DOHH2 (cell line): ENCODE measurements at regions not wholly inside any gene's neighbourhood (a gene's known extent, or its start where the extent isn't known, plus 50 kb on each side); places are given as distances from the start of the nearest gene placed in this dataset.

ENCODE experiments used
- H3F3A ChIP-seq: fragments of 200-600 bp; sonication (generic), shearing (Covaris generic); 2 replicates; pipeline ENCODE4 v1.6.0; 2016; ENCODE audit warnings: antibody characterized with exemption, mild to moderate bottlenecking; ENCODE audit not compliant: control insufficient read depth, insufficient read depth
- H3K27ac ChIP-seq: fragments of 200-600 bp; sonication (generic); 2 replicates; pipeline ENCODE4 v1.5.1; 2014; ENCODE audit warnings: low read depth, mild to moderate bottlenecking, low read length, moderate library complexity
- H3K27me3 ChIP-seq: fragments of 200-600 bp; sonication (generic); 2 replicates; pipeline ENCODE4 v1.6.1; 2014; ENCODE audit warnings: mild to moderate bottlenecking, low read length, mixed read lengths; ENCODE audit not compliant: control insufficient read depth
- H3K36me3 ChIP-seq: fragments of 200-600 bp; sonication (generic); 2 replicates; pipeline ENCODE4 v1.6.1; 2014; ENCODE audit warnings: mild to moderate bottlenecking, low read length, moderate library complexity, mixed read lengths; ENCODE audit not compliant: control insufficient read depth
- H3K4me1 ChIP-seq: fragments of 200-600 bp; sonication (generic); 2 replicates; pipeline ENCODE4 v1.6.1; 2014; ENCODE audit warnings: mild to moderate bottlenecking, low read length, mixed read lengths; ENCODE audit not compliant: control insufficient read depth
- H3K4me2 ChIP-seq: fragments of 200-600 bp; sonication (generic); 2 replicates; pipeline ENCODE4 v1.6.0; 2014; ENCODE audit warnings: mild to moderate bottlenecking, low read length, moderate library complexity
- H3K4me3 ChIP-seq: fragments of 200-600 bp; sonication (generic); 2 replicates; pipeline ENCODE4 v1.5.1; 2014; ENCODE audit warnings: mild to moderate bottlenecking, low read length, mixed read lengths
- H3K79me2 ChIP-seq: fragments of 200-600 bp; sonication (generic); 2 replicates; pipeline ENCODE4 v1.6.1; 2014; ENCODE audit warnings: mild to moderate bottlenecking, low read length, mixed read lengths; ENCODE audit not compliant: control insufficient read depth
- H3K9me2 ChIP-seq: fragments of 200-600 bp; sonication (generic); replicated peaks from 2 replicates; pipeline ENCODE4 v1.6.1; 2014; ENCODE audit warnings: mild to moderate bottlenecking, low read length, mixed read lengths; ENCODE audit not compliant: control insufficient read depth
- H3K9me3 ChIP-seq: fragments of 200-600 bp; sonication (generic); 2 replicates; pipeline ENCODE4 v1.6.1; 2014; ENCODE audit warnings: antibody characterized with exemption, low read length, mixed read lengths; ENCODE audit not compliant: control insufficient read depth, insufficient read depth
- H4K20me1 ChIP-seq: fragments of 200-600 bp; sonication (generic); 2 replicates; pipeline ENCODE4 v1.6.0; 2014; ENCODE audit warnings: low read depth, mild to moderate bottlenecking, antibody characterized with exemption, low read length, moderate library complexity; ENCODE audit not compliant: control insufficient read depth, insufficient read depth
- CTCF ChIP-seq: fragments of 200-600 bp; sonication (generic); IDR thresholded peaks from one replicate; pipeline ENCODE4 v1.5.1; 2014; ENCODE audit warnings: antibody characterized with exemption, mild to moderate bottlenecking, low read depth, low read length; ENCODE audit not compliant: poor library complexity, severe bottlenecking
- EZH2phosphoT487 ChIP-seq: fragments of 200-600 bp; sonication (generic); IDR thresholded peaks from 2 replicates; pipeline ENCODE4 v1.6.1; 2017; ENCODE audit warnings: borderline replicate concordance, mild to moderate bottlenecking, antibody characterized with exemption, low read length, moderate library complexity, mixed read lengths

- no peaks in the 10 kb centered on the region for H3F3A ChIP-seq
Observed at GRCh38 chr4:100651499-100652175, 133.8 kb upstream of the EMCN start.

GRCh38 chr4:100649417-100649816 lies 131.6 kb upstream of the EMCN start:
- no peak overlapping the region for H3K4me2 ChIP-seq
- no peak overlapping the region for H3K27ac ChIP-seq
- no peaks in the 10 kb centered on the region for H3K27me3 ChIP-seq
- TF ChIP-seq CTCF (no peak), EZH2phosphoT487 (no peak)
- H3K4me3 ChIP-seq, result no peak overlapping the region
- no peaks in the 10 kb centered on the region for H3K4me1 ChIP-seq
- no peaks in the 10 kb centered on the region for H4K20me1 ChIP-seq
- H3K36me3 ChIP-seq, result no peaks in the 10 kb centered on the region
- no peaks in the 10 kb centered on the region for H3K79me2 ChIP-seq
- H3F3A ChIP-seq, result no peaks in the 10 kb centered on the region
- H3K9me3 ChIP-seq, result no peaks in the 10 kb centered on the region
- H3K9me2 ChIP-seq, result no peaks in the 10 kb centered on the region

More at GRCh38 chr4:100651499-100652175, 133.8 kb upstream of the EMCN start:
- H3K27me3 ChIP-seq, result no peaks in the 10 kb centered on the region
- no peak for TF ChIP-seq CTCF
- no peak for TF ChIP-seq EZH2phosphoT487
- H3K4me3 ChIP-seq, result no peak overlapping the region
- H3K4me2 ChIP-seq, result no peak overlapping the region
- no peaks in the 10 kb centered on the region for H3K36me3 ChIP-seq
- no peaks in the 10 kb centered on the region for H3K9me2 ChIP-seq
- H3K27ac ChIP-seq, result no peak overlapping the region
- no peaks in the 10 kb centered on the region for H3K9me3 ChIP-seq
- no peaks in the 10 kb centered on the region for H3K4me1 ChIP-seq
- H4K20me1 ChIP-seq, result no peaks in the 10 kb centered on the region
- no peaks in the 10 kb centered on the region for H3K79me2 ChIP-seq

- Histone ChIP-seq H3K4me2 (no peak overlapping the region), H3K79me2 (no peaks in the 10 kb centered on the region), H3K36me3 (no peaks in the 10 kb centered on the region), H3K4me3 (no peak overlapping the region), H3F3A (no peaks in the 10 kb centered on the region), H4K20me1 (no peaks in the 10 kb centered on the region), H3K27me3 (no peaks in the 10 kb centered on the region), H3K9me2 (no peaks in the 10 kb centered on the region), H3K9me3 (no peaks in the 10 kb centered on the region), H3K27ac (no peak overlapping the region), H3K4me1 (no peaks in the 10 kb centered on the region)
- TF ChIP-seq CTCF (no peak), EZH2phosphoT487 (no peak)
Observed at GRCh38 chr4:100644150-100644549, 126.3 kb upstream of the EMCN start.
